DOHH2 (cell line): ENCODE measurements at regions not wholly inside any gene's neighbourhood (a gene's known extent, or its start where the extent isn't known, plus 50 kb on each side); places are given as distances from the start of the nearest gene placed in this dataset.

Experiments
- H3F3A ChIP-seq: fragments of 200-600 bp; sonication (generic), shearing (Covaris generic); 2 replicates; pipeline ENCODE4 v1.6.0; 2016; ENCODE audit warnings: antibody characterized with exemption, mild to moderate bottlenecking; ENCODE audit not compliant: control insufficient read depth, insufficient read depth
- H3K27ac ChIP-seq: fragments of 200-600 bp; sonication (generic); 2 replicates; pipeline ENCODE4 v1.5.1; 2014; ENCODE audit warnings: low read depth, mild to moderate bottlenecking, low read length, moderate library complexity
- H3K27me3 ChIP-seq: fragments of 200-600 bp; sonication (generic); 2 replicates; pipeline ENCODE4 v1.6.1; 2014; ENCODE audit warnings: mild to moderate bottlenecking, low read length, mixed read lengths; ENCODE audit not compliant: control insufficient read depth
- H3K36me3 ChIP-seq: fragments of 200-600 bp; sonication (generic); 2 replicates; pipeline ENCODE4 v1.6.1; 2014; ENCODE audit warnings: mild to moderate bottlenecking, low read length, moderate library complexity, mixed read lengths; ENCODE audit not compliant: control insufficient read depth
- H3K4me1 ChIP-seq: fragments of 200-600 bp; sonication (generic); 2 replicates; pipeline ENCODE4 v1.6.1; 2014; ENCODE audit warnings: mild to moderate bottlenecking, low read length, mixed read lengths; ENCODE audit not compliant: control insufficient read depth
- H3K4me2 ChIP-seq: fragments of 200-600 bp; sonication (generic); 2 replicates; pipeline ENCODE4 v1.6.0; 2014; ENCODE audit warnings: mild to moderate bottlenecking, low read length, moderate library complexity
- H3K4me3 ChIP-seq: fragments of 200-600 bp; sonication (generic); 2 replicates; pipeline ENCODE4 v1.5.1; 2014; ENCODE audit warnings: mild to moderate bottlenecking, low read length, mixed read lengths
- H3K79me2 ChIP-seq: fragments of 200-600 bp; sonication (generic); 2 replicates; pipeline ENCODE4 v1.6.1; 2014; ENCODE audit warnings: mild to moderate bottlenecking, low read length, mixed read lengths; ENCODE audit not compliant: control insufficient read depth
- H3K9me2 ChIP-seq: fragments of 200-600 bp; sonication (generic); replicated peaks from 2 replicates; pipeline ENCODE4 v1.6.1; 2014; ENCODE audit warnings: mild to moderate bottlenecking, low read length, mixed read lengths; ENCODE audit not compliant: control insufficient read depth
- H3K9me3 ChIP-seq: fragments of 200-600 bp; sonication (generic); 2 replicates; pipeline ENCODE4 v1.6.1; 2014; ENCODE audit warnings: antibody characterized with exemption, low read length, mixed read lengths; ENCODE audit not compliant: control insufficient read depth, insufficient read depth
- H4K20me1 ChIP-seq: fragments of 200-600 bp; sonication (generic); 2 replicates; pipeline ENCODE4 v1.6.0; 2014; ENCODE audit warnings: low read depth, mild to moderate bottlenecking, antibody characterized with exemption, low read length, moderate library complexity; ENCODE audit not compliant: control insufficient read depth, insufficient read depth
- CTCF ChIP-seq: fragments of 200-600 bp; sonication (generic); IDR thresholded peaks from one replicate; pipeline ENCODE4 v1.5.1; 2014; ENCODE audit warnings: antibody characterized with exemption, mild to moderate bottlenecking, low read depth, low read length; ENCODE audit not compliant: poor library complexity, severe bottlenecking
- EZH2phosphoT487 ChIP-seq: fragments of 200-600 bp; sonication (generic); IDR thresholded peaks from 2 replicates; pipeline ENCODE4 v1.6.1; 2017; ENCODE audit warnings: borderline replicate concordance, mild to moderate bottlenecking, antibody characterized with exemption, low read length, moderate library complexity, mixed read lengths

GRCh38 chr6:91761621-91762020 is 1174.7 kb upstream of the MAP3K7 start:
- Histone ChIP-seq H3K27ac (no peak overlapping the region), H4K20me1 (no peaks in the 10 kb centered on the region), H3K4me2 (no peak overlapping the region), H3K9me3 (no peaks in the 10 kb centered on the region), H3K4me3 (no peak overlapping the region), H3K4me1 (no peaks in the 10 kb centered on the region), H3K9me2 (no peaks in the 10 kb centered on the region), H3K79me2 (no peaks in the 10 kb centered on the region), H3K36me3 (no peaks in the 10 kb centered on the region), H3K27me3 (no peaks in the 10 kb centered on the region), H3F3A (no peaks in the 10 kb centered on the region)
- no peak for TF ChIP-seq CTCF
- no peak for TF ChIP-seq EZH2phosphoT487

- Histone ChIP-seq H3K27me3 (no peaks in the 10 kb centered on the region), H3F3A (no peaks in the 10 kb centered on the region), H4K20me1 (no peaks in the 10 kb centered on the region), H3K27ac (no peak overlapping the region), H3K79me2 (no peaks in the 10 kb centered on the region), H3K36me3 (no peaks in the 10 kb centered on the region), H3K4me2 (no peak overlapping the region), H3K9me3 (no peaks in the 10 kb centered on the region), H3K4me3 (no peak overlapping the region), H3K4me1 (no peaks in the 10 kb centered on the region), H3K9me2 (no peaks in the 10 kb centered on the region)
- TF ChIP-seq EZH2phosphoT487 (no peak), CTCF (no peak)
Measured at GRCh38 chr6:91754691-91755090, 1167.8 kb upstream of the MAP3K7 start.

- H4K20me1 ChIP-seq, result no peaks in the 10 kb centered on the region
- no peaks in the 10 kb centered on the region for H3K27me3 ChIP-seq
- no peaks in the 10 kb centered on the region for H3K9me3 ChIP-seq
- H3K27ac ChIP-seq, result no peak overlapping the region
- no peak for TF ChIP-seq EZH2phosphoT487
- TF ChIP-seq CTCF, result no peak
- no peak overlapping the region for H3K4me2 ChIP-seq
- no peaks in the 10 kb centered on the region for H3K79me2 ChIP-seq
- H3K4me1 ChIP-seq, result no peaks in the 10 kb centered on the region
- no peaks in the 10 kb centered on the region for H3K9me2 ChIP-seq
- no peak overlapping the region for H3K4me3 ChIP-seq
- no peaks in the 10 kb centered on the region for H3K36me3 ChIP-seq
- H3F3A ChIP-seq, result no peaks in the 10 kb centered on the region
Measured at GRCh38 chr6:91751526-91751925, 1164.7 kb upstream of the MAP3K7 start.

GRCh38 chr6:91744566-91744965 is 1157.7 kb upstream of the MAP3K7 start:
- Histone ChIP-seq H3K4me1 (no peaks in the 10 kb centered on the region), H4K20me1 (no peaks in the 10 kb centered on the region), H3K36me3 (no peaks in the 10 kb centered on the region), H3K9me3 (no peaks in the 10 kb centered on the region), H3K4me2 (no peak overlapping the region), H3K27me3 (no peaks in the 10 kb centered on the region), H3K27ac (no peak overlapping the region), H3F3A (no peaks in the 10 kb centered on the region), H3K9me2 (no peaks in the 10 kb centered on the region), H3K79me2 (no peaks in the 10 kb centered on the region), H3K4me3 (no peak overlapping the region)
- no peak for TF ChIP-seq CTCF
- TF ChIP-seq EZH2phosphoT487, result no peak
